ENCODE measurements at regions not wholly inside any gene's neighbourhood (a gene's known extent, or its start where the extent isn't known, plus 50 kb on each side); places are given as distances from the start of the nearest gene placed in this dataset.

GRCh38 chr3:96450699-96451098 lies 363.7 kb upstream of the EPHA6 start:
- TF ChIP-seq CTCF (IDR thresholded peaks at IDR 0.05) (no peak), REST (IDR thresholded peaks at IDR 0.05; ENCODE audit: insufficient read depth in 1 of 2, low read depth in 2 of 2, low read length in 1 of 2) (no peak), TCF7L2 (IDR thresholded peaks at IDR 0.05; ENCODE audit: low read depth, low read length) (no peak), POLR2AphosphoS5 (IDR thresholded peaks at IDR 0.05; ENCODE audit: low read depth, low read length) (no peak)
